ENCODE measurements at regions not wholly inside any gene's neighbourhood (a gene's known extent, or its start where the extent isn't known, plus 50 kb on each side); places are given as distances from the start of the nearest gene placed in this dataset.

- TF ChIP-seq, protein P1, sequence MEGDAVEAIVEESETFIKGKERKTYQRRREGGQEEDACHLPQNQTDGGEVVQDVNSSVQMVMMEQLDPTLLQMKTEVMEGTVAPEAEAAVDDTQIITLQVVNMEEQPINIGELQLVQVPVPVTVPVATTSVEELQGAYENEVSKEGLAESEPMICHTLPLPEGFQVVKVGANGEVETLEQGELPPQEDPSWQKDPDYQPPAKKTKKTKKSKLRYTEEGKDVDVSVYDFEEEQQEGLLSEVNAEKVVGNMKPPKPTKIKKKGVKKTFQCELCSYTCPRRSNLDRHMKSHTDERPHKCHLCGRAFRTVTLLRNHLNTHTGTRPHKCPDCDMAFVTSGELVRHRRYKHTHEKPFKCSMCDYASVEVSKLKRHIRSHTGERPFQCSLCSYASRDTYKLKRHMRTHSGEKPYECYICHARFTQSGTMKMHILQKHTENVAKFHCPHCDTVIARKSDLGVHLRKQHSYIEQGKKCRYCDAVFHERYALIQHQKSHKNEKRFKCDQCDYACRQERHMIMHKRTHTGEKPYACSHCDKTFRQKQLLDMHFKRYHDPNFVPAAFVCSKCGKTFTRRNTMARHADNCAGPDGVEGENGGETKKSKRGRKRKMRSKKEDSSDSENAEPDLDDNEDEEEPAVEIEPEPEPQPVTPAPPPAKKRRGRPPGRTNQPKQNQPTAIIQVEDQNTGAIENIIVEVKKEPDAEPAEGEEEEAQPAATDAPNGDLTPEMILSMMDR (IDR thresholded peaks at IDR 0.05), result no peak
- TF ChIP-seq POLR2AphosphoS5 (IDR thresholded peaks at IDR 0.05; ENCODE audit: low read depth, low read length), result no peak
Observed at GRCh38 chr2:228771315-228771714, 499.8 kb downstream of the PID1 start.

Measured in Panc1 (cell line).